Kasumi-1 (cell line): ENCODE measurements at regions not wholly inside any gene's neighbourhood (a gene's known extent, or its start where the extent isn't known, plus 50 kb on each side); places are given as distances from the start of the nearest gene placed in this dataset.
"Not testable (repeated sequence)": the region's sequence is repeated elsewhere in the genome, so short reads cannot be mapped to it uniquely, and the experiment has no call there.

ENCODE experiments used
- DNase-seq, 2 experiments: peaks; one replicate each; lab custom pipeline; 2025; lab: John Stamatoyannopoulos, UW

GRCh38 chr7:20839196-20839735 is 52.6 kb upstream of the SP8 start:
- DNase-seq: no peak

- DNase-seq: no peak
Measured at GRCh38 chr7:20839987-20840386, 53.3 kb upstream of the SP8 start.

GRCh38 chr7:20846791-20847190 is 60.1 kb upstream of the SP8 start:
- DNase-seq: no peak

- no peak for DNase-seq
Measured at GRCh38 chr7:20858951-20859350, 72.3 kb upstream of the SP8 start.

GRCh38 chr7:20861468-20861867 is 74.8 kb upstream of the SP8 start:
- no peak for DNase-seq

GRCh38 chr7:20862554-20862953 is 75.9 kb upstream of the SP8 start:
- DNase-seq: no peak

GRCh38 chr7:20864221-20864620 is 77.5 kb upstream of the SP8 start:
- DNase-seq: no peak

- DNase-seq: no peak
Measured at GRCh38 chr7:20865684-20866083, 79.0 kb upstream of the SP8 start.

- DNase-seq: no peak
Measured at GRCh38 chr7:20870977-20871376, 84.3 kb upstream of the SP8 start.

- no peak for DNase-seq
Measured at GRCh38 chr7:20892776-20893175, 106.1 kb upstream of the SP8 start.

GRCh38 chr7:20894806-20895205 is 108.1 kb upstream of the SP8 start:
- no peak for DNase-seq

- DNase-seq: no peak
Measured at GRCh38 chr7:20895563-20895962, 108.9 kb upstream of the SP8 start.

- DNase-seq: no peak
Measured at GRCh38 chr7:20896996-20897395, 110.3 kb upstream of the SP8 start.

GRCh38 chr7:20906801-20907453 is 120.2 kb upstream of the SP8 start:
- no peak for DNase-seq

- no peak for DNase-seq
Measured at GRCh38 chr7:20911081-20911480, 124.4 kb upstream of the SP8 start.

GRCh38 chr7:20913853-20914252 is 127.2 kb upstream of the SP8 start:
- DNase-seq: no peak

- no peak for DNase-seq
Measured at GRCh38 chr7:20916311-20916710, 129.6 kb upstream of the SP8 start.

- DNase-seq: no peak
Measured at GRCh38 chr7:20917603-20918002, 130.9 kb upstream of the SP8 start.

- no peak for DNase-seq
Measured at GRCh38 chr7:20918156-20918555, 131.5 kb upstream of the SP8 start.

- not testable (repeated sequence) for DNase-seq
Measured at GRCh38 chr7:20927178-20927577, 140.5 kb upstream of the SP8 start.

GRCh38 chr7:20927976-20928375 is 141.3 kb upstream of the SP8 start:
- peak in 1 of 2 experiments; percentile 2 for DNase-seq

GRCh38 chr7:20929199-20929598 is 142.5 kb upstream of the SP8 start:
- DNase-seq: no peak

GRCh38 chr7:20931739-20932138 is 145.1 kb upstream of the SP8 start:
- DNase-seq: no peak
